A673 (cell line): ENCODE measurements at regions not wholly inside any gene's neighbourhood (a gene's known extent, or its start where the extent isn't known, plus 50 kb on each side); places are given as distances from the start of the nearest gene placed in this dataset.

Experiments
- CTCF ChIP-seq: fragments of 300-800, 200-600 bp; sonication (generic); conservative IDR thresholded peaks from 2 replicates; pipeline ENCODE4 v1.5.1; 2017; ENCODE audit warnings: low read depth, mild to moderate bottlenecking, antibody characterized with exemption, low read length, moderate library complexity, mixed read lengths
- EZH2 ChIP-seq: fragments of 200-600 bp; sonication (generic); IDR thresholded peaks from 2 replicates; pipeline ENCODE4 v1.6.1; 2017; ENCODE audit warnings: borderline replicate concordance, low read depth, mild to moderate bottlenecking, mixed read lengths, antibody characterized with exemption, low read length; ENCODE audit not compliant: poor library complexity, severe bottlenecking

DNA sequence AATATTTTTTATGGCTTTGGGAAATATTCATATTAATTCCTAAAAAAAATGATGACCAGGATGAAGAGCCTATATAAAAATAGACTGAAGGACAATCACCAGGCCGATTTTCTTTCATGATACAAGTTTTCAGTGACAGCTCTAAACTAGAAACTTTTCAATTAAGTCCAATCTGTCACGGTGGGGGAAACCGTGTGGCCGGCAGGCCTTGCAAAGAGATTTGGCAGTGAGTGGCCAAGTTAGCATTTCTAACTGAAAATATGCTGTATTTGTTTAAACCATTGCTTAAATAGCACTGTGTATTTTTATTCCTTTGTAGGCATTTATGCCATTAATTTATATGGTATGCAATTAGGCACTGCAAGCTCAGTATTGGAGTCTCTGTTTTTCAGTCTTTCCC, 294.5 kb upstream of the NRIP1 start:
- TF ChIP-seq CTCF, result no peak
- no peak for TF ChIP-seq EZH2
